ENCODE measurements at regions not wholly inside any gene's neighbourhood (a gene's known extent, or its start where the extent isn't known, plus 50 kb on each side); places are given as distances from the start of the nearest gene placed in this dataset.

GRCh38 chr10:128741680-128742079, 615.5 kb upstream of the MKI67 start:
- H3K27me3 ChIP-seq = no peaks in the 10 kb centered on the region
- H3K27ac ChIP-seq = no peak overlapping the region
- DNase-seq = no peak
- intact Hi-C loops (cut with DNase I) = no loop called here
- TF ChIP-seq POLR2A (IDR thresholded peaks at IDR 0.05) = no peak
- TF ChIP-seq, protein P1, sequence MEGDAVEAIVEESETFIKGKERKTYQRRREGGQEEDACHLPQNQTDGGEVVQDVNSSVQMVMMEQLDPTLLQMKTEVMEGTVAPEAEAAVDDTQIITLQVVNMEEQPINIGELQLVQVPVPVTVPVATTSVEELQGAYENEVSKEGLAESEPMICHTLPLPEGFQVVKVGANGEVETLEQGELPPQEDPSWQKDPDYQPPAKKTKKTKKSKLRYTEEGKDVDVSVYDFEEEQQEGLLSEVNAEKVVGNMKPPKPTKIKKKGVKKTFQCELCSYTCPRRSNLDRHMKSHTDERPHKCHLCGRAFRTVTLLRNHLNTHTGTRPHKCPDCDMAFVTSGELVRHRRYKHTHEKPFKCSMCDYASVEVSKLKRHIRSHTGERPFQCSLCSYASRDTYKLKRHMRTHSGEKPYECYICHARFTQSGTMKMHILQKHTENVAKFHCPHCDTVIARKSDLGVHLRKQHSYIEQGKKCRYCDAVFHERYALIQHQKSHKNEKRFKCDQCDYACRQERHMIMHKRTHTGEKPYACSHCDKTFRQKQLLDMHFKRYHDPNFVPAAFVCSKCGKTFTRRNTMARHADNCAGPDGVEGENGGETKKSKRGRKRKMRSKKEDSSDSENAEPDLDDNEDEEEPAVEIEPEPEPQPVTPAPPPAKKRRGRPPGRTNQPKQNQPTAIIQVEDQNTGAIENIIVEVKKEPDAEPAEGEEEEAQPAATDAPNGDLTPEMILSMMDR (IDR thresholded peaks at IDR 0.05) = no peak
- no peaks in the 10 kb centered on the region for H3K4me1 ChIP-seq
- 49 to 56% methylated on average over 4 to 5 of the region's 5 CpGs for WGBS, 2 donors
- H3K9me3 ChIP-seq = peaks cover 0 to 4% (median 0%) of the 10 kb centered on the region in 3 donors
- H3K36me3 ChIP-seq = no peaks in the 10 kb centered on the region
- H3K4me3 ChIP-seq = no peak overlapping the region

- no peak overlapping the region for H3K27ac ChIP-seq
- H3K4me1 ChIP-seq = no peaks in the 10 kb centered on the region
- DNase-seq = no peak
- no peaks in the 10 kb centered on the region for H3K27me3 ChIP-seq
- intact Hi-C loops (cut with DNase I) = no loop called here
- H3K9me3 ChIP-seq = no peaks in the 10 kb centered on the region
- whole genome bisulfite sequencing, 2 donors = 81 to 86% methylated on average over 1 of the region's 1 CpG
- TF ChIP-seq, protein P1 (IDR thresholded peaks at IDR 0.05) = no peak
- no peaks in the 10 kb centered on the region for H3K36me3 ChIP-seq
- H3K4me3 ChIP-seq = no peak overlapping the region
These were observed 617.9 kb upstream of the MKI67 start for GRCh38 chr10:128744092-128744491.

GRCh38 chr10:128744811-128745305, 618.6 kb upstream of the MKI67 start:
- no peak overlapping the region for H3K27ac ChIP-seq
- WGBS, 2 donors = 90% methylated on average over 1 of the region's 1 CpG
- H3K27me3 ChIP-seq = no peaks in the 10 kb centered on the region
- H3K4me1 ChIP-seq = no peaks in the 10 kb centered on the region
- no peaks in the 10 kb centered on the region for H3K36me3 ChIP-seq
- TF ChIP-seq, protein P1 (IDR thresholded peaks at IDR 0.05) = no peak
- no peak for TF ChIP-seq POLR2A (IDR thresholded peaks at IDR 0.05)
- no peaks in the 10 kb centered on the region for H3K9me3 ChIP-seq
- DNase-seq = no peak
- intact Hi-C loops (cut with DNase I) = no loop called here
- no peak overlapping the region for H3K4me3 ChIP-seq

DNA sequence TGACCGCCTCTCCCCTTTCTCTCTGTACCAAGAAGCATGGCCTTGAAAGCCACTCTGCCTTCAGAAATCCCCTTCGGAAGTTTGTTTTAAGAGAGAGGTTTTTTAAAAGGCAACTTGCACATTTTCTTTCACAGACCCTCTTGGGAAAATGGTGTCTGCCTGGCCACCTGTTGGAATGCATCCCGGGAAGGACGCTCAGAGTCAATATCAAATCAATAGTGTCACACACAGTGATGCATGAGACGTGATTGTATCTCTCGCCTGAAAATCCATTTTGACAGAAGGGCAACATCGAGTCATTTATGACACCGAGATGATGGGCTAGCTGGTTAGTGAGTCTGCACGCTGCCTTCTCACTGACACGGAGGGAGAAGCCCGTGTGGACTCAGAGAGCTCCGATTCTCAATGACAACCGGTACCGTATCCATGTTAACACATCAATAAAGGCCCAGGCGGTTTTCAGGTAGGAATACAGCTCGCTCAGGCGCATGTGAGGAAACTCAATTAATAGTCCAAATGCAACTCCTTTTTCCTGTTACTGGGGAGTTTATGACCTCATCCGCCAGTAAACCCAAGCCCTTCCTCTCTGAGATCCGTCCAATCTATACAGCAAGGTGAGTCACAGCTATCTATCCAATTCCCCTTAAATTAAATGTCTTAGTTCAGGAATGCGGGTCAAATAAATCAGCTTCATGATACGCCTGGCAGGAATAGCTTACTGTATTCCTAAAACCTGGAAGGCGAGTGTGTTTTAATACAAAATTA, 621.5 kb upstream of the MKI67 start:
- no peaks in the 10 kb centered on the region for H3K27me3 ChIP-seq
- H3K27ac ChIP-seq = no peak overlapping the region
- 81 to 83% methylated on average over 22 of the region's 22 CpGs for WGBS, 2 donors
- no peak for TF ChIP-seq POLR2A (IDR thresholded peaks at IDR 0.05)
- TF ChIP-seq, protein P1 (IDR thresholded peaks at IDR 0.05) = no peak
- H3K9me3 ChIP-seq = peaks cover 0 to 8% (median 0%) of the 10 kb centered on the region in 3 donors
- no peaks in the 10 kb centered on the region for H3K4me1 ChIP-seq
- intact Hi-C loops (cut with DNase I) = no loop called here
- no peak for DNase-seq
- H3K36me3 ChIP-seq = no peaks in the 10 kb centered on the region
- H3K4me3 ChIP-seq = no peak overlapping the region

DNA sequence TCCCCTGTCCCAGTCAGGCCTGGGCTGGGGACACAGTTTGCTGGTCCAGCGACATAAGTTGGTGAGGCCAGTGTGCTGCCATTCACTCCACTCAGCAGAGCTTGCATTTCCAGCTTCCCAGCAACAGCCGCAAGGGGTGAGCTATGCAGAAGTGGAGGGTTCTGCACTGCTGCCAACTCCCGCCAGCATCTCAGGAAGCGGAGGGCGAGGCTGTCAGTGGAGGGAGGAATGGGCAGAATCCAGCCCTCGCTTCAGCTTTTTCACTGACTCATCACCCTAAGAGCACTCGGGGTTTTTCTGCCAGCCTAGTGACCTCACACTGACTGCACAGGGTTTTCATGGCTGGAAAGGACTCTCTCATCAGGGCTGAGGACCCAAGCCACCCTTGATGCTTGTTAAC, 625.1 kb upstream of the MKI67 start:
- Histone ChIP-seq H3K4me1 (no peaks in the 10 kb centered on the region), H3K4me3 (no peak overlapping the region), H3K9me3 (peaks cover 0 to 16% (median 0%) of the 10 kb centered on the region in 3 donors), H3K27ac (no peak overlapping the region), H3K27me3 (no peaks in the 10 kb centered on the region), H3K36me3 (no peaks in the 10 kb centered on the region)
- no peak for TF ChIP-seq POLR2A (IDR thresholded peaks at IDR 0.05)
- TF ChIP-seq, protein P1 (IDR thresholded peaks at IDR 0.05) = no peak
- no peak for DNase-seq
- intact Hi-C loops (cut with DNase I) = no loop called here
- 58 to 69% methylated on average over 6 to 7 of the region's 7 CpGs for WGBS, 2 donors
